ENCODE measurements at regions not wholly inside any gene's neighbourhood (a gene's known extent, or its start where the extent isn't known, plus 50 kb on each side); places are given as distances from the start of the nearest gene placed in this dataset.

DNA sequence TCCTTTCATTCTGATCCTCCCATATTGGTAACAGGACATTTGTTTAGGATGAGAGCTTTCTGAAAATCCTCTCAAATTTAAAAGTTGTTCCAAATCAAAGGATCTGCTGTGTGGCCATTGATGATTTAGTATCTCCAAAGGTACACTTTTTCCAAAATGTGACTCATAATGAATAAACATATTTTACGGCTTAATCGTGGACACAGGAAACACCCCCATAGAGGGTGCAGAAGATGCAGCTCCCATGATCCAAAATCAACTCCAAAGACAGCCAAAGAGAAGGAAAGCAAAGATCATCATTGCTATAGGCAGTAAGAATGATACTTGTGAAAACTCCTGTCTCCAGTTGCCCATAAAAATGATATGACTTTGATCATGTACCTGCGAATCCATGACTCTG, 239.7 kb downstream of the PIK3R1 start:
- H3K27ac ChIP-seq (ENCODE audit: low read depth, low read length): no peak overlapping the region
- no TSS peak for BruUV-seq (replicated peaks)
- no peak for TF ChIP-seq ZNF274 (IDR thresholded peaks at IDR 0.05; ENCODE audit: low read depth, low read length)
- peak; percentile 44 for TF ChIP-seq FOSL1 (IDR thresholded peaks at IDR 0.05; ENCODE audit: low read depth)
- TF ChIP-seq ELF1 (IDR thresholded peaks at IDR 0.05; ENCODE audit: borderline replicate concordance, low read depth): no peak
- DNase-seq (ENCODE audit: low read depth, low spot score) (no peak), ATAC-seq (no peak)
- no peaks in the 10 kb centered on the region for H3K9me2 ChIP-seq (ENCODE audit: insufficient read depth)
- ChIA-PET RAD21 (ENCODE audit: low non-redundant PET in 1 of 2, low total read pairs in 2 of 2, uncharacterized antibody in 2 of 2, unreplicated experiment in 2 of 2) (no interaction called here), POLR2A (no interaction called here), CTCF (no interaction called here)
- H3K4me1 ChIP-seq (ENCODE audit: control insufficient read depth in 1 of 2, insufficient read depth in 2 of 2, low read length in 2 of 2): peaks cover 3 to 33% of the 10 kb centered on the region in 2 experiments; a peak in 2 of 4 replicates
- no peaks in the 10 kb centered on the region for H4K20me1 ChIP-seq (ENCODE audit: insufficient read depth)
- peak overlapping the region; percentile 3 for H2AFZ ChIP-seq (ENCODE audit: low read depth, low read length, poor library complexity, severe bottlenecking)
- H3K36me3 ChIP-seq (ENCODE audit: control insufficient read depth in 1 of 2, insufficient read depth in 2 of 2, low read length in 2 of 2): no peaks in the 10 kb centered on the region
- peak overlapping the region; percentile 29 for H3K4me2 ChIP-seq (ENCODE audit: low read length)
- no peaks in the 10 kb centered on the region for H3K27me3 ChIP-seq (ENCODE audit: insufficient read depth, low read length)
- H3K4me3 ChIP-seq (replicated peaks in 1 of 2; ENCODE audit: low read depth in 1 of 2, low read length in 2 of 2): no peak overlapping the region
- no peak overlapping the region for H3K9ac ChIP-seq (ENCODE audit: low read length)
- no peaks in the 10 kb centered on the region for H3K79me2 ChIP-seq (ENCODE audit: insufficient read depth, low read length)
- intact Hi-C loops (cut with micrococcal nuclease): loop anchor here (5.0 kb wide), 1 partner anchor 507 kb away; no protein-coding TSS in a partner anchor
- H3K9me3 ChIP-seq (ENCODE audit: control insufficient read depth in 1 of 2, insufficient read depth in 1 of 2, low read depth in 1 of 2, low read length in 2 of 2): no peaks in the 10 kb centered on the region; a peak in 1 of 4 replicates

- Histone ChIP-seq H3K36me3 (ENCODE audit: control insufficient read depth in 1 of 2, insufficient read depth in 2 of 2, low read length in 2 of 2) (no peaks in the 10 kb centered on the region), H3K9ac (ENCODE audit: low read length) (no peak overlapping the region), H3K27me3 (ENCODE audit: insufficient read depth, low read length) (no peaks in the 10 kb centered on the region), H3K27ac (ENCODE audit: low read depth, low read length) (no peak overlapping the region), H3K4me1 (ENCODE audit: control insufficient read depth in 1 of 2, insufficient read depth in 2 of 2, low read length in 2 of 2) (peaks cover 3 to 28% of the 10 kb centered on the region in 2 experiments; a peak in 2 of 4 replicates), H3K4me2 (ENCODE audit: low read length) (peak overlapping the region; percentile 34), H3K4me3 (replicated peaks in 1 of 2; ENCODE audit: low read depth in 1 of 2, low read length in 2 of 2) (no peak overlapping the region), H3K9me2 (ENCODE audit: insufficient read depth) (no peaks in the 10 kb centered on the region), H2AFZ (ENCODE audit: low read depth, low read length, poor library complexity, severe bottlenecking) (peak overlapping the region; percentile 17), H3K9me3 (ENCODE audit: control insufficient read depth in 1 of 2, insufficient read depth in 1 of 2, low read depth in 1 of 2, low read length in 2 of 2) (no peaks in the 10 kb centered on the region; a peak in 1 of 4 replicates), H4K20me1 (ENCODE audit: insufficient read depth) (no peaks in the 10 kb centered on the region), H3K79me2 (ENCODE audit: insufficient read depth, low read length) (no peaks in the 10 kb centered on the region)
- ATAC-seq: no peak
- CTCF ChIA-PET: interaction anchor here (2.0 kb wide), 1 partner anchor 170 kb away, joined by 11 read pairs; no protein-coding TSS in a partner anchor
- POLR2A ChIA-PET: no interaction called here
- no peak for DNase-seq (ENCODE audit: low read depth, low spot score)
- intact Hi-C loops (cut with micrococcal nuclease): loop anchor here (5.0 kb wide), 1 partner anchor 506 kb away; no protein-coding TSS in a partner anchor
- BruUV-seq (replicated peaks): no TSS peak
- RAD21 ChIA-PET (ENCODE audit: low non-redundant PET in 1 of 2, low total read pairs in 2 of 2, uncharacterized antibody in 2 of 2, unreplicated experiment in 2 of 2): no interaction called here
- TF ChIP-seq JUND (IDR thresholded peaks at IDR 0.05): peak; percentile 37
- no peak for TF ChIP-seq SIN3A (IDR thresholded peaks at IDR 0.05; ENCODE audit: low read depth)
- peak; percentile 63 for TF ChIP-seq TCF7L2 (IDR thresholded peaks at IDR 0.05; ENCODE audit: borderline replicate concordance, extremely low read depth, insufficient read depth, insufficient read length)
- no peak for TF ChIP-seq ELF1 (IDR thresholded peaks at IDR 0.05; ENCODE audit: borderline replicate concordance, low read depth)
- peak; percentile 59; the same call in 1 of the 2 replicates for TF ChIP-seq CEBPB (IDR thresholded peaks at IDR 0.05; ENCODE audit: low read depth)
- TF ChIP-seq RAD21 (IDR thresholded peaks at IDR 0.05; ENCODE audit: low read depth): no peak
- TF ChIP-seq CBX3 (IDR thresholded peaks at IDR 0.05; ENCODE audit: low read depth): no peak
- TF ChIP-seq, protein P1, sequence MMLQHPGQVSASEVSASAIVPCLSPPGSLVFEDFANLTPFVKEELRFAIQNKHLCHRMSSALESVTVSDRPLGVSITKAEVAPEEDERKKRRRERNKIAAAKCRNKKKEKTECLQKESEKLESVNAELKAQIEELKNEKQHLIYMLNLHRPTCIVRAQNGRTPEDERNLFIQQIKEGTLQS (IDR thresholded peaks at IDR 0.05): peak; percentile 60; the same call in 1 of the 2 replicates
- no peak for TF ChIP-seq ZFX (IDR thresholded peaks at IDR 0.05)
- no peak for TF ChIP-seq SP1 (IDR thresholded peaks at IDR 0.05; ENCODE audit: low read depth)
Observed at GRCh38 chr5:68456756-68457217, 241.2 kb downstream of the PIK3R1 start.

Measured in HCT116 (cell line).